ENCODE measurements at regions not wholly inside any gene's neighbourhood (a gene's known extent, or its start where the extent isn't known, plus 50 kb on each side); places are given as distances from the start of the nearest gene placed in this dataset.

DNA sequence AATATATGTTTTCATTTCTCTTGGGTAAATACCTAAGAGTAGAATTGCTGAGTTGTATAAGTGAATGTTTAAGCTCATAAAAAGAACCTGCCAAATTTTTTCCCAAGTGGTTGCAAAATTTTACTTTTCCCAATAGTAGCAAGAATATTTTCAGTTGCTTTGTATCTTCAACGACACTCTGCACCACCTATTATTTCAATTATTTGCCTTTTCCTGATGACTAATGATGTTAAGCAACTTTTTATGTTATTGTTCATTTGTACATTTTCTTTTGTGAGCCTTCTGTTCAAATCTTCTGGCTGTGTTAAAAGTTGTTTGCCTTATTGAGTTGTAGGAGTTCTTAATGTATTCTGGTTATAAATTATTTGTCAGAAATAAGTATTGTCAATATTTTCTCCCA lies 299.1 kb upstream of the NRIP1 start:
- Histone ChIP-seq H3K4me1 (no peaks in the 10 kb centered on the region), H3K4me3 (no peak overlapping the region), H3K9me3 (no peaks in the 10 kb centered on the region), H3K27ac (no peak overlapping the region), H3K36me3 (no peaks in the 10 kb centered on the region), H3K27me3 (ENCODE audit: low read depth) (no peaks in the 10 kb centered on the region)
- TF ChIP-seq, protein P1, sequence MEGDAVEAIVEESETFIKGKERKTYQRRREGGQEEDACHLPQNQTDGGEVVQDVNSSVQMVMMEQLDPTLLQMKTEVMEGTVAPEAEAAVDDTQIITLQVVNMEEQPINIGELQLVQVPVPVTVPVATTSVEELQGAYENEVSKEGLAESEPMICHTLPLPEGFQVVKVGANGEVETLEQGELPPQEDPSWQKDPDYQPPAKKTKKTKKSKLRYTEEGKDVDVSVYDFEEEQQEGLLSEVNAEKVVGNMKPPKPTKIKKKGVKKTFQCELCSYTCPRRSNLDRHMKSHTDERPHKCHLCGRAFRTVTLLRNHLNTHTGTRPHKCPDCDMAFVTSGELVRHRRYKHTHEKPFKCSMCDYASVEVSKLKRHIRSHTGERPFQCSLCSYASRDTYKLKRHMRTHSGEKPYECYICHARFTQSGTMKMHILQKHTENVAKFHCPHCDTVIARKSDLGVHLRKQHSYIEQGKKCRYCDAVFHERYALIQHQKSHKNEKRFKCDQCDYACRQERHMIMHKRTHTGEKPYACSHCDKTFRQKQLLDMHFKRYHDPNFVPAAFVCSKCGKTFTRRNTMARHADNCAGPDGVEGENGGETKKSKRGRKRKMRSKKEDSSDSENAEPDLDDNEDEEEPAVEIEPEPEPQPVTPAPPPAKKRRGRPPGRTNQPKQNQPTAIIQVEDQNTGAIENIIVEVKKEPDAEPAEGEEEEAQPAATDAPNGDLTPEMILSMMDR (IDR thresholded peaks at IDR 0.05), result no peak
- ATAC-seq (no peak), DNase-seq (no peak)
- intact Hi-C loops (cut with DNase I), result no loop called here

DNA sequence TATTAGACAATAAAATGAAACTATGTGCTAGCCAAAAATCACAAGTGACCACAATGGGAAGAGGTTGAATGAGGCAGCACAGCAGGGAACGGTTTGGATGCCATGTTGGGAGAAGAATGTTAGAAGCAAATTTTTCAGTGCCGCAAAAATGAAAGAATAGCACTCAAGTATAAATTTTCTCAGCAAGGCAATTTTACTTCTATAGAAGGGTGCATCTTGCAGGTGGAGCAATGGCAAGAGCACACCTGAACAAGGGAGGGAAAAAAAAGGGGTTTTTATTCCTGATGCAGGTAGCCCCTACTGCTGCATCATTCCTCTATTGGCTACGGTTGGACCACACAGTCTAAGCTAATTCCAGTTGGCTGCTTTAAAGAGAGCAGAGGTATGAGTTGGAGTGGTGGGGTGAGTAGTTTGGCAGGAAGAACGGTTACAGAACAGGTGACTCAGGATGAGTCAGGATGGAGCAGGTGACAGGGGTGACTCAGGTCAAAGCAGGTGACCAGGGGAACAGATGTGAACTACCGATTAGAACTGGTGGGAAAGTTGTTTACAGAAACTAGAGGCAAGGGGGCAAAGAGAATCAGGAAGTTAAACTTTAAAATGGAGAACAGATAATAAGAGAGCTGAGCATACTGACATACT lies 301.1 kb upstream of the NRIP1 start:
- no peaks in the 10 kb centered on the region for H3K4me1 ChIP-seq
- no peaks in the 10 kb centered on the region for H3K36me3 ChIP-seq
- no peak overlapping the region for H3K4me3 ChIP-seq
- intact Hi-C loops (cut with DNase I), result no loop called here
- no peak for DNase-seq
- TF ChIP-seq, protein P1 (IDR thresholded peaks at IDR 0.05), result no peak
- no peak overlapping the region for H3K27ac ChIP-seq
- H3K27me3 ChIP-seq (ENCODE audit: low read depth), result no peaks in the 10 kb centered on the region
- ATAC-seq, result no peak
- H3K9me3 ChIP-seq, result no peaks in the 10 kb centered on the region

DNA sequence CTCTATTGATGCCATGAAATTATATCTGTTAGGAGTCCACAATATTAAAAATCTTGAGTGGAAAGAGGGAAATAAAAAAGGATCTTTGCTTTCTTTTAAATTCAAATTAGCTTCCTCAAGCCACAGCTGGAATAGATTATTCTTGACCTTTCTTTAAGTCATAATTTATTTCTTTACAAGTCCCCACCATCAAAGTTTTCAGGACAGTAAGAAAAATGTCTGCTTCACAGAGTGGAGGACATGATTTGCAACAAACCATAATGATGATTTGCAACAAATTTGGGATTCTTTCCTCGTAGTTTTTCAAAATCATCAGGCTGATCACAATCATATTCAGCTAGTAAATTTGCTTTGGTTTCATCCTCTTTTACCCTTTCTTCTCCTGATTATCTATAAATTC lies 301.8 kb upstream of the NRIP1 start:
- H3K27ac ChIP-seq, result no peak overlapping the region
- H3K9me3 ChIP-seq, result no peaks in the 10 kb centered on the region
- no peaks in the 10 kb centered on the region for H3K36me3 ChIP-seq
- no peaks in the 10 kb centered on the region for H3K27me3 ChIP-seq (ENCODE audit: low read depth)
- H3K4me3 ChIP-seq, result no peak overlapping the region
- H3K4me1 ChIP-seq, result no peaks in the 10 kb centered on the region
- DNase-seq (no peak), ATAC-seq (no peak)
- intact Hi-C loops (cut with DNase I), result no loop called here
- TF ChIP-seq, protein P1 (IDR thresholded peaks at IDR 0.05), result no peak

DNA sequence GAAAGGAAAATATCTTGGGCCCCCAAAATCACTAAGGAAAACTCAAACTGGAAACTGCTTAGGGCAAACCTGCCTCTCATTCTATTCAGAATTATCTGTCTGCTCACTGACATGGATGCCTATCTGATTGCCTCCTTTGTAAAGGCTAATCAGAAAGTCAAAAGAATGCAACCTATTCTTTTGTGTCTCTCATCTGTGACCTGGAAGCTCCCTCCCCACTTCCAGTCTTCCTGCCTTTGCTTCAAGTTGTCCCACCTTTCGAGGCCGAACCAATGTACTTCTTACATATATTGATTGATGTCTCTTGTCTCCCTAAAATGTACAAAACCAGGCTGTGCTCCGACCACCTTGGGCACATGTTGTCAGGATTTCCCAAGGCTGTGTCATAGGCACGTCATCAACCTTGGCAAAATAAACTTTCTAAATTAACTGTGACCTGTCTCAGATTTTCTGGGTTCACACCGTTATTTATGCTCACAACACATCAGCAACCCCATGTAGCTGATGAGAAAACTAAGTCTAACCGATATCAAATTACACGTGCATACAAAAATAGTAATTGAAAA lies 302.3 kb upstream of the NRIP1 start:
- DNase-seq, result no peak
- intact Hi-C loops (cut with DNase I), result no loop called here
- Histone ChIP-seq H3K36me3 (no peaks in the 10 kb centered on the region), H3K9me3 (no peaks in the 10 kb centered on the region), H3K27ac (no peak overlapping the region), H3K4me3 (no peak overlapping the region), H3K27me3 (ENCODE audit: low read depth) (no peaks in the 10 kb centered on the region), H3K4me1 (no peaks in the 10 kb centered on the region)
- ATAC-seq, result no peak
- TF ChIP-seq, protein P1 (IDR thresholded peaks at IDR 0.05), result no peak

DNA sequence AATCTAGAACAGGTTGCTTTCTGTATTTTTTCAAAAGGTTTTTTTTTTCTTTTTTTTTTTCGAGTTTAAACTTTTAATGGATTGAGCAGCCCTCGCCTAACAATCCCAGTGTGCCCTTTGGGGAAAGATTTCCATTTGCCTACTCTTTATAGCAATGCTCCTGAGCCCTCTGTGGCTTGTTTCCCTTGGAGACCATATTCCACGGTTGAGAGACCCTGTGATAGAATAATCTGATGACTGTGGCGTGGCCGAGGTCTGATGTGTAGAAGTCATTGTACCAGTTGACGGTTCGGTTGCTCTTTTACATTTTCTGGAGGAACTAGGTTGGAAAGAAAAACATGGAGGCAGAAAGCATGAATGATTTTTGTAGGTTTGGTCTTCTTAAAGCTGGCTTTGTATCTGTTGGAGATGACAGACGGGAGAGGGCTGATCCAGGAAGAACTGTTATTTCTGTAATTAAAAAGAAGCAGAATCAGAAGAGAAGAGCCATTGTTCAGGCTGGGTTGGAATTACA lies 305.7 kb upstream of the NRIP1 start:
- H3K4me3 ChIP-seq, result no peak overlapping the region
- intact Hi-C loops (cut with DNase I), result no loop called here
- no peaks in the 10 kb centered on the region for H3K36me3 ChIP-seq
- DNase-seq (no peak), ATAC-seq (no peak)
- H3K4me1 ChIP-seq, result no peaks in the 10 kb centered on the region
- H3K27me3 ChIP-seq (ENCODE audit: low read depth), result no peaks in the 10 kb centered on the region
- no peaks in the 10 kb centered on the region for H3K9me3 ChIP-seq
- TF ChIP-seq, protein P1 (IDR thresholded peaks at IDR 0.05), result no peak
- H3K27ac ChIP-seq, result no peak overlapping the region
